ENCODE measurements at regions not wholly inside any gene's neighbourhood (a gene's known extent, or its start where the extent isn't known, plus 50 kb on each side); places are given as distances from the start of the nearest gene placed in this dataset.

DNA sequence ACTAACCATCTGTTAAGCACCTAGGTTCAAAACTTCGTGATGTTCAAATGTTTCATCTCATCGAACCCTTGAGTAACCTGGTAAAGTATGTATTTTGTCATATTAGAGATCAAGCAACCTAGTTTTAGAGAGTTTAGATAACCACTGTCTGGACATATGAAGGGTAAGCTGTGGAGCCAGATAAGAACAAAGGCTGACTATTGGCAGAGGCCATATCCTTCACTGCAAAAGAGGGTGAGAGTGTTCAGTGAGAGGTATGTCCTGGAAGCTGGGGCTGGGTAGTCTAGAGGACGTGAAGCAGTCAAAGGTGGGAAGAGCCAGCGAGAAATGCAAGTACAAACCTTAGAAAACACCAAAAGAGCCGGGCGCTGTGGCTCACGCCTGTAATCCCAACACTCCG is 573.1 kb upstream of the KLF4 start:
- dilution Hi-C loops (cut with MboI; ENCODE audit: extremely low pct_ligation_motif_present, low sequenced_read_pairs), result no loop called here

DNA sequence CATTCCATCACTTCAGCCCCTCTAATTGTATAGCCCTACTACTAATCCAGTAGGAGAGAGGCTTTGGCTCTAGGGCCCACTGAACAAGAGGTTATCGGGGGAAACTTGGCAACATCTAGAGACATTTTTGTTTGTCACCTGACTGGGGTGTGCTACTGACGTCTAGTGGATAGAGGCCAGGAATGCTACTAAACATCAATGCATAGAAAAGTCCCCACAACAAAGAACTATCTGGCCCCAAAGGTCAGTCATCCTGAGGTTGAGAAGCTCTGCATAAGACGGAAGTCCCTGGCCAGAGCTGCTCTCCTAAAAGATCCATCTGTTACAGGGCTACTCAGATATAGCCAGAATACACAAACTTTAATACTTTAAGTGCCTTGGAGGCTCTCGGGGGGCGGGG is 570.6 kb upstream of the KLF4 start:
- FAIRE-seq (no peak), DNase-seq (ENCODE audit: low read depth, low spot score) (no peak)
- Histone ChIP-seq H3K4me1 (ENCODE audit: control insufficient read depth, extremely low read depth, insufficient read depth, low read length) (peaks cover 30% of the 10 kb centered on the region), H3K27me3 (ENCODE audit: control insufficient read depth, extremely low read depth, insufficient read depth, low read length) (no peaks in the 10 kb centered on the region), H3K9ac (ENCODE audit: control insufficient read depth, extremely low read depth, insufficient read depth, low read length) (no peak overlapping the region), H3K79me2 (ENCODE audit: control insufficient read depth, insufficient read depth, low read length) (no peaks in the 10 kb centered on the region), H3K9me1 (ENCODE audit: control insufficient read depth, extremely low read depth, insufficient read depth, low read length) (no peaks in the 10 kb centered on the region), H3K9me3 (ENCODE audit: control insufficient read depth, low read depth, low read length) (no peaks in the 10 kb centered on the region), H4K20me1 (ENCODE audit: control insufficient read depth, extremely low read depth, insufficient read depth, low read length) (no peaks in the 10 kb centered on the region), H3K36me3 (ENCODE audit: control insufficient read depth in 2 of 2, extremely low read depth in 1 of 2, insufficient read depth in 2 of 2, low read length in 2 of 2) (no peaks in the 10 kb centered on the region), H2AFZ (ENCODE audit: control insufficient read depth, low read length) (no peak overlapping the region), H3K27ac (ENCODE audit: control insufficient read depth, insufficient read depth, low read length) (no peak overlapping the region), H3K4me2 (ENCODE audit: control insufficient read depth, extremely low read depth, insufficient read depth, low read depth, low read length) (no peak overlapping the region), H3K4me3 (ENCODE audit: control insufficient read depth in 2 of 3, extremely low read depth in 1 of 3, insufficient read depth in 2 of 3, low read depth in 1 of 3, low read length in 3 of 3) (no peak overlapping the region)
- dilution Hi-C loops (cut with MboI; ENCODE audit: extremely low pct_ligation_motif_present, low sequenced_read_pairs), result no loop called here
- TF ChIP-seq, protein P1, sequence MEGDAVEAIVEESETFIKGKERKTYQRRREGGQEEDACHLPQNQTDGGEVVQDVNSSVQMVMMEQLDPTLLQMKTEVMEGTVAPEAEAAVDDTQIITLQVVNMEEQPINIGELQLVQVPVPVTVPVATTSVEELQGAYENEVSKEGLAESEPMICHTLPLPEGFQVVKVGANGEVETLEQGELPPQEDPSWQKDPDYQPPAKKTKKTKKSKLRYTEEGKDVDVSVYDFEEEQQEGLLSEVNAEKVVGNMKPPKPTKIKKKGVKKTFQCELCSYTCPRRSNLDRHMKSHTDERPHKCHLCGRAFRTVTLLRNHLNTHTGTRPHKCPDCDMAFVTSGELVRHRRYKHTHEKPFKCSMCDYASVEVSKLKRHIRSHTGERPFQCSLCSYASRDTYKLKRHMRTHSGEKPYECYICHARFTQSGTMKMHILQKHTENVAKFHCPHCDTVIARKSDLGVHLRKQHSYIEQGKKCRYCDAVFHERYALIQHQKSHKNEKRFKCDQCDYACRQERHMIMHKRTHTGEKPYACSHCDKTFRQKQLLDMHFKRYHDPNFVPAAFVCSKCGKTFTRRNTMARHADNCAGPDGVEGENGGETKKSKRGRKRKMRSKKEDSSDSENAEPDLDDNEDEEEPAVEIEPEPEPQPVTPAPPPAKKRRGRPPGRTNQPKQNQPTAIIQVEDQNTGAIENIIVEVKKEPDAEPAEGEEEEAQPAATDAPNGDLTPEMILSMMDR (optimal IDR thresholded peaks at IDR 0.05 in 1 of 3, IDR thresholded peaks at IDR 0.05 in 1 of 3, conservative IDR thresholded peaks at IDR 0.05 in 1 of 3; ENCODE audit: extremely low read depth in 1 of 3, insufficient read depth in 2 of 3, low read length in 3 of 3), result no peak
- no peak for TF ChIP-seq EZH2 (IDR thresholded peaks at IDR 0.05; ENCODE audit: low read length)

More for the DNA sequence above, 573.1 kb upstream of the KLF4 start:
- Histone ChIP-seq H3K4me2 (ENCODE audit: control insufficient read depth, extremely low read depth, insufficient read depth, low read depth, low read length) (no peak overlapping the region), H3K4me3 (ENCODE audit: control insufficient read depth in 2 of 3, extremely low read depth in 1 of 3, insufficient read depth in 2 of 3, low read depth in 1 of 3, low read length in 3 of 3) (no peak overlapping the region), H3K79me2 (ENCODE audit: control insufficient read depth, insufficient read depth, low read length) (no peaks in the 10 kb centered on the region), H3K9me1 (ENCODE audit: control insufficient read depth, extremely low read depth, insufficient read depth, low read length) (no peaks in the 10 kb centered on the region), H3K9me3 (ENCODE audit: control insufficient read depth, low read depth, low read length) (no peaks in the 10 kb centered on the region), H3K4me1 (ENCODE audit: control insufficient read depth, extremely low read depth, insufficient read depth, low read length) (peaks cover 8% of the 10 kb centered on the region), H3K9ac (ENCODE audit: control insufficient read depth, extremely low read depth, insufficient read depth, low read length) (no peak overlapping the region), H3K27me3 (ENCODE audit: control insufficient read depth, extremely low read depth, insufficient read depth, low read length) (no peaks in the 10 kb centered on the region), H4K20me1 (ENCODE audit: control insufficient read depth, extremely low read depth, insufficient read depth, low read length) (no peaks in the 10 kb centered on the region), H2AFZ (ENCODE audit: control insufficient read depth, low read length) (no peak overlapping the region), H3K36me3 (ENCODE audit: control insufficient read depth in 2 of 2, extremely low read depth in 1 of 2, insufficient read depth in 2 of 2, low read length in 2 of 2) (no peaks in the 10 kb centered on the region), H3K27ac (ENCODE audit: control insufficient read depth, insufficient read depth, low read length) (no peak overlapping the region)
- TF ChIP-seq, protein P1 (optimal IDR thresholded peaks at IDR 0.05 in 1 of 3, IDR thresholded peaks at IDR 0.05 in 1 of 3, conservative IDR thresholded peaks at IDR 0.05 in 1 of 3; ENCODE audit: extremely low read depth in 1 of 3, insufficient read depth in 2 of 3, low read length in 3 of 3), result no peak
- TF ChIP-seq EZH2 (IDR thresholded peaks at IDR 0.05; ENCODE audit: low read length), result no peak
- DNase-seq (ENCODE audit: low read depth, low spot score) (no peak), FAIRE-seq (no peak)

All from keratinocyte (primary cell).